GM18909 (cell line): ENCODE measurements at regions not wholly inside any gene's neighbourhood (a gene's known extent, or its start where the extent isn't known, plus 50 kb on each side); places are given as distances from the start of the nearest gene placed in this dataset.
"Not testable (repeated sequence)": the region's sequence is repeated elsewhere in the genome, so short reads cannot be mapped to it uniquely, and the experiment has no call there.

Source experiments
- ATAC-seq: cut with Tn5 transposase; IDR thresholded peaks from one replicate; pipeline ENCODE4 v1.9.1; 2021; ENCODE audit warnings: mild to moderate bottlenecking; ENCODE audit not compliant: unreplicated experiment, poor library complexity

DNA sequence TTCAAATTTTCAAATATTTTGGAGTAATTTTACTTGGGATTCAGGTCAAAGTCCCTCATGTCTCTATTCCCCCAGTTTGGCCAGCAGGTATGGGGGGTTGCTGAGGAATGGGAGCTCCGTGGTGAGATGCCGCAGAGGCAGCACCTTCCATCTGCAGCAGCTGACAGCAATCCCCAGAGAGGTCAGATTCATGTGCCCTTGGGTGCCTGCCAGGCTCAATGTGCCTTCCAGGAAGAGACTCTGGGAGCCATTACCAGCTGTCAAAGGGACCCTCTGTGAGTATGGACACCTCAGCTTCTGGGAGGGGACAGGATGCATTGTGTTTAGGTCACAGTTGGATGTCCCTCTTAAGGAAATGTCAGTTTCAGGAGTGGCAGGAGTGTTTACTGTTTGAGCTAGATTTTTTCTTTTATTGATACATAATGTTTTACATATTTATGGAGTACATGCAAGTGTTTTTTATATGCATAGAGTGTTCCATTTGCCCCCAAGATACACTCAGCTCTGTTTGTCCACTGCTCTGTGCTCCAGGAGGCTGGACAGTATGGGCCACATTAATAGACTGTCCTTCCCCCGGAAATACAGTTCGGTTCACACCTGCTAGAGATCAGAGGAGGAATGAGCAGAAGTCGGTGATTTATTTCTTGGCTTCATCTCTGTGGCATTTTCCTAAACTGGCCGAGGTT lies 75.3 kb upstream of the GRB10 start:
- no peak for ATAC-seq

DNA sequence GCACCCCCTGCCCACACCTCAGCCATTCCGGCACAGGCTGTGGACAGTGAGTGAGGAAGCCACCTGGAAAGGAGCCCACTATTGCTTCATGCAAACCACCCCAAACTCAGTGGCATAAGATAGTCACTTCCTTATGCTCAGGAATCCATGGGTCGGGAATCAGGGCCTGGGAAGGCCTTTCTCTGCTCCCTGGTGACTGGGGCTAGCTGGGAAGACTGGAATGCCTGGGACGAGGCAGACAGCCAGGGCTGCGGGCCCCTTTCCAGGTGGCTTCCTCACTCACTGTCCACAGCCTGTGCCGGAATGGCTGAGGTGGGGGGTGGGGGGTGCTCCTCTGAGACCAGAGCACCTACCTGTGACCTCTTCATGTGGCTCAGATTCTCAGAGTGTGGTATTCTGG lies 74.1 kb upstream of the GRB10 start:
- ATAC-seq: no peak

DNA sequence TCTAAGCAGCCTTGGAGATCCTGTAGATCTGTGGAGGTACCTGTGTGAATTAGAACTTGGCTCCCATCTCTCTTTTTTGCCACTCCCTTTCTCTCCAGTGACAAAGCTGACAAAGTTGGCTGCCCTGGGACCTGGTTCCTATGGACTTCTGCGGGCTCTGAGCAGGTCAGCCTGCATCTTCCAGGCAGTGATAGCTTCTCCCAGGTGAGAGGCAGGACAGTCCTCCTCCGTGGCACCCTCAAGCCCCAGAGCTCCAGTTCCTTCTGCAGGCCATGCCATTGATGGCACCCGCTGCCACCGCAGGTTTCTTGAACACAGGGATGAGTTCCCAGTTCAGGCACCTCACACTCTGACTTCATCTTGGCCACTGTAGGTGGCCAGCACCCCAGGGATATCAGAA lies 73.5 kb upstream of the GRB10 start:
- ATAC-seq: no peak

DNA sequence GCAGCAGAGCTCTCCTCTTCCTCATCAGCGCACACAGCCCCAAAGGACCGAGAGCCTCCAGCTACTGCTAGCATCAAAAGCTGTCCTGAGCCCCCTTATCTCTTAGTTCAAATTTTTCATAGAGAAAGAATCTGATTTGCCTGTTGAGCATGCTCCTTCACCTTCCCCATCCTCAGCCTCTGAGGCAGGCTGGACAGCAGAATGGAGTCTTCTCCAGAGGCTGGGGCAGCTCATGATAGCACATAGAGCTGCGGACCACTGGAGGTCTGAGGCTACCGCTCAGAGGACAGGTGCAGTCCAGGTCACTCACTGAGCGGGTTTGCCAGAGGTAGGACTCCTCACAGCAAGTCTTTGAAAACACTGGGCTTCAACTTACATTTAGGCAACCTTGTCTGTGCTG lies 72.8 kb upstream of the GRB10 start:
- no peak for ATAC-seq

DNA sequence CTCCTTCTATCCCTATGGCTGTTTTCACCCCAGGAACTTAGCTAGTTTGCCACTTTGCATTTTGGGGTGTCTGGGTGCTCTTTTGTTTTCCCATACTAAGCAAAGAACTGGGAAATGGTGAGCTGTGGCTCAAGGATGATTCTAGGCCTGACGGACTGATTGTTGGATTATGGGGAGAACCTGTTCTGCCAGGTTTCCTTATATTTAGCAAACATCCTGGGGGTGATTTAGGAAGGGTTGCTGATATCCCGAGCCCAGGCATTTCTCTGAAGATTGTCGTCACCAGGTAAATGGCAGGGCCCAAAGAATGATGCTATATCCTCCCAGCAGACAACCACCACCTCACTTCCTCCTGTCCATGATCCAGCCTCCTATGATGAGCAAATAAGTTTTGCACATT lies 72.1 kb upstream of the GRB10 start:
- ATAC-seq: no peak

DNA sequence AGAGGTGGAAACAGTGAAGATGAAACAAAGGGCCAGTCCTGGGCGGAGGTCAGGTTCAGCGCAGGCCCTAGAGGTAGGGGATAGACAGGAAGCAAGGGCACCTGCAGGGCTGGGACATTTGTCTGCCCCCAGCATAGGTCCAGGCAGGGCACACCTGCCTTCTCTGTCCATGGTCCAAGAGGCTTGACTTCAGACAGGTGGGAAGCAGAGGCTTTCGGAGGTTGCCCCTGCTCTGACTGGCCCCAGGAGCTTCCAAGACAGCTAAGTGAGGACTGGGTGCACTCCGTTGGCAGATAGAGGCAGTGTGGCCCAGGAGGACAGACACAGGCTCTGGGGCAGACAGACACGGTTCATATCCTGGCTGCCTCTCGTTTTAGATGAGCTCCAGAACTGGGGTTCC lies 71.6 kb upstream of the GRB10 start:
- no peak for ATAC-seq

DNA sequence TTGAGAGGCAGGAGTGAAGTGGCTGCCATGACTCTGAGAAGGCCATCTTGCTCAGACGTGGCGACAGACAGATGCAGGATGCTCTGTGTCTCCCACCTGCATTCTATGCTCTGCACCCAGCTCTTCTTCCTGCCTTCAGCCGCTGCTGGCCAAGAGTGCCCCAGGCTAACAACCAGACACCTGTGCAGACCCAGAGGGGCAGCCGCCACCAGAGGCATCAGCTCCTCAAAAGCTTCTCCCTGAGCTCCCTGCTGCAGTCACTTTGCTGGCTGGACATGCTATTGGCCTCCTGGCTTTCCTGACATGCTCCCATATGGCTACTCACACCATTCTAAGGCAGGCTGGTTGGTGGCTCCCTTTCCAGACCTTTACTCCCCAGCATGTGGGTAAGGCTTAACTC lies 70.6 kb upstream of the GRB10 start:
- no peak for ATAC-seq

DNA sequence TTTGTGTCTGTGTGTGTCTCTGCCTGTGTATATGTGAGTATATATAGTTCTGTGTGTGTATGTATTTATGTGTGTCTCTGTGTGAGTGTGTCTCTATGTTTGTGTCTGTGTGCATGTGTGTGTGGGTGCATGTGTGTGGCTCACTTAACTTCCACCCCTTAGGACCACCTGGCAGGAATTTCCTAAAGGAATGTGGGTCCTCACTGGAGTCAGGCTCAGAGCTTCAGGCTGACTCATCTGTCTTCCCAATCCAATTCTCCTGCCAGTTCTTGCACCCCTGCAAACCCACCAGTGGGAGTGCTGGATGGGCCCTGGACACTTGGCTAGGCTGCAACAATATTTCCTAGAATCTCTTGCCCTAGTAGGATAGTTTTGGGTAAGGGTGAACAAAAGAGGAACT lies 70.2 kb upstream of the GRB10 start:
- ATAC-seq: no peak

DNA sequence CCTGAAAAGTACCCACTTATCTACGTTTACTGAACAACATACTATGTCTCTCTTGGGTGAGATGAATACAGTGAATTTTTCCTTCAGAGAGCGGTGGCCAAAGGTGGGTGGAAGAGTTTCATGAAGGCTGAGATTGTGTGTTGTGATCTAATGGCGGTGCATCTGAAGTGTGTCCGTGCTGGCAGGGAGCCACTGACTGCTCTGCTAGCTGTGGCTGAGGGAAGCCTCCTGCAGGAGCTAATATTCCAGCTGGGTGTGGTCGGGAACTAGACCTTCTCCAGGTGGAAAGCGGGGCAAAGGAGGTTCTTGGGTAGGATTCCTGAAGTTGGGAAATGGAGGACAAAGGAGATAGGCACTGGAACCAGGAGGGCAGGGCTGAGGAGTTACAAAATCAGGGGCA lies 69.2 kb upstream of the GRB10 start:
- no peak for ATAC-seq

DNA sequence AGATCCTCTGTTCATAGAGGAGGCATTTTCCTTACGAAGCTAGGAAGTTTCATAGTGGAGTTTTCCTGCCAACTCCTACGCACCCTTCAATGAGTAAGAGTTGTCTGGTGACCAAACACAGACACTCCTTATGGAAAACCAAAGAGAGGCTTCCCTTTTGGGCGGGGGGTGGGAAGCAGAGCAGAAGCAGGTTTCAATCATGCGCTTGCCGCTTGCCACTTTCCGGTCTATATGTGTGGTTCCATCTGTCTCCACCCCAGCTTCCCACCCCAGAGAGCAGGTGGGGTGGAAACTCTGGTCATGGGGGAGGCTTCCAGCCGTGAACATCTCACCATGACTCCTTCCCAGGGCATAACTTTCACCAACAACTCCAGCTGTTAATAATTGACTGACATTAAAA lies 68.8 kb upstream of the GRB10 start:
- ATAC-seq: no peak

DNA sequence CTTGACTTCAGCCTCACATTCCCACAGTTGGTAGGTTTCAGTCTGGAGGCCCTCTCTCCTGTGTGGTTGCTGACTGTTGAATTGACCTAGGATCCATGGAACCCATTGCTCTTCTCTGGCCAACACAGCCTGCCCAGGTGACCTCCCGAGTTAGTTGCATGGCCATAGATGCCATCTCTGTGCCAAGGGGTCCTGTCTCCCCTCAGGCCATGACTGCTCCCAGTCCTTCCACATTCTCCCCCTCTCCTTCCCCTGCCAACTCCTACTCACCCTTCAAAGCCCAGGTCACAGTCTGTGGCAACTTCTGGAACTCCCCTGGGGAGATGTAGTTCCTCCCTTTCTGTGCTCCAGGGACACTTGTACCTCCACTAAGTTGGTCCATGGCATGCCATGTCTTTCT lies 67.3 kb upstream of the GRB10 start:
- ATAC-seq: no peak

DNA sequence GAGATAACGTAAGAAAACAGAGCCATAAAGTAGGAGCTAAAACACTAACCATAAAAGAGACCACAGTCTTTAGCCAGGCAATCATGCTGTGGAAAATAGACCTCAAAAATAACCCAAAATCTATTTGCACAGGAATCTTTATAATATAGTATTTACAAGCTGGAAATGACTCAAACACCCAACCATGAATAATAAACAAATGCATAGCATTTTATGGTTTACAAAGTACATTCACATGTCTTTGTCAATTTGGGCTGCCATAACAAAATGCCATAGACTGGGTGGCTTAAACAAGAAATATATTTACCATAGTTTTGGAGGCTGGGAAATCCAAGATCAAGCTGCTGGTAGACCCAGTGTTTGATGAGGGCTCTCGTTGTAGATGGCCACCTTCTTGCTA lies 65.5 kb upstream of the GRB10 start:
- no peak for ATAC-seq

DNA sequence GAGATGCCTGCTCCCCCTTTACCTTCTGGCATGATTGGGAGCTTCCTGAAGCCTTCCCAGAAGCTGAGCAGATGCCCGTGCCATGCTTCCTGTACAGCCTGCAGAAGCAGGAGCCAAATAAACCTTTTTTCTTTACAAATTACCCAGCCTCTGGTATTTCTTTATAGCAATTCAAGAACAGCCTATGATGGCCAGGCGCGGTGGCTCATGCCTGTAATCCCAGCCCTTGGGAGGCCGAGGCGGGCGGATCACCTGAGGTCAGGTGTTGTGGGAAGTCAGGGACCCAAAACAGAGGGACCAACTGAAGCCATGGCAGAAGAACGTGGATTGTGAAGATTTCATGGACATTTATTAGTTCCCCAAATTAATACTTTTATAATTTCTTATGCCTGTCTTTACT lies 62.2 kb upstream of the GRB10 start:
- ATAC-seq: not testable (repeated sequence)

DNA sequence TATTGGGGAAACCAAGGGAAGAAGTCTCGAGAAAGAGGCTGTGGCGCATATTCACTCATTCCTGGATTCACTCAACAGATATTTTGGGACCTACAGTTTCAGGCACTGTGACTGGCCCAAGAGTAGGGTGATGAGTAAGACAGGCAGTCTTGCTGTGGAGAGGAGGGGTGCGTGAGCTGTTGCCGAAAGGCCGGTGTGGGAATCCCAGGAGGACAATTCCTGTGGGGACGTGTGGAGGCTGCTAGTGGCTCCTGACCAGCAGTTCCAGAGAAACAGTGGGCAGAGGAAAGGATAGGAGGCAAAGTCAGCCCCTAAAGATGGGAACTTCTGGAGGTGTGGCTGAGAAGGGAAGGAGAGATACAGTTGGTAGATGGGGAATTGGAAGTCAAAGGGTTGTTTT lies 59.3 kb upstream of the GRB10 start:
- ATAC-seq: no peak

DNA sequence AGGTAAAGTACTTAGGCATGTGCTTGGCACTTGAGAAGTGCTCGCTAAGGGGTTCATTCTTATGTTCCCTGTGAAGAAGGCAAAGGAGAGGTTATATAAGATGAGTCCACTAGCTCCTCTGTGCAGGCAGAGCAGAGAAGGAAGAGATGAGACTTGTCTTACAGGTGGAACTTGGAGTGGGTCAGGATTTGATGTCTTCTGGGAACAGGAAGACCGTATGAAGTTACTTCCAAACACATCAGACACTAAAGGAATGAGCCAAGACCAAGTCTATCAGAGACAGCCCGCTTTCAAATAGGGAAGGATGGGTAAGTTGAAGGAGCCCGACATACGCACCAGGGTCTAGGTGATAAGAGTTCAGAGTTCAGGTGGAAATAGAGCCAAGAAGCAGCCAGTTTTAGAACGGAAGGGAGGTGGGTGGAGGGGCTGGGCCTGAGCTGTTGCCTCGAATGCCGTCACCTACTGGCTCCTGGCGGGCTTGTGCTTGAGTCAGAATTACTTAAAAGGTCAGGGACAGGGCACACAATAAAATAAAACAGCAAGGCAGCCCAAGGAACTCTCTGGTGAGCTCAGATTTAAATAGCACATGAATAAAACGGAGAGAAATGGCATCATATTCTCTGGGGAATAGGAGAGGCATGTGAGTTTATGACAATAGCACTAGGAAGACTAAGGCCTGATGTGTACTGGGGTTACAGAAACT lies 56.1 kb upstream of the GRB10 start:
- no peak for ATAC-seq

DNA sequence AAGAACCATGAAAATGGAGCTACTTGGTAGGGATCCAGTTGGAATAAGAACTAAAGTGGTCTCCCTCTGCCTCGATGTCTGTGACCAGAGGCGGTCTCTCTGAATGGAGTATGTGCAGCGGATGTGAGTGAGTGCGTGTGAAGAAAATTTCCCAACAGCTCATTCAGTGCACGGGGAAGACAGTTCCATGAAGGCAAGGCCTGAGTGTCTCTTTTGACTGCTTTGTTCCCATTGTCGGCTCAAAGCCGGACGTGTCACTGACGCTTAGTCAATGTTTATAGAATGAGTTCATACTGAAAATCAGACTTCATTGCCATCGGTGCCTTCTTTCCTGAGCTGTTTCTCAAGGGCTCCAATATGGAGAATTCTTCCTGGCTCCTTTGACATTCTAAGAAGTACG lies 55.3 kb upstream of the GRB10 start:
- ATAC-seq: no peak

DNA sequence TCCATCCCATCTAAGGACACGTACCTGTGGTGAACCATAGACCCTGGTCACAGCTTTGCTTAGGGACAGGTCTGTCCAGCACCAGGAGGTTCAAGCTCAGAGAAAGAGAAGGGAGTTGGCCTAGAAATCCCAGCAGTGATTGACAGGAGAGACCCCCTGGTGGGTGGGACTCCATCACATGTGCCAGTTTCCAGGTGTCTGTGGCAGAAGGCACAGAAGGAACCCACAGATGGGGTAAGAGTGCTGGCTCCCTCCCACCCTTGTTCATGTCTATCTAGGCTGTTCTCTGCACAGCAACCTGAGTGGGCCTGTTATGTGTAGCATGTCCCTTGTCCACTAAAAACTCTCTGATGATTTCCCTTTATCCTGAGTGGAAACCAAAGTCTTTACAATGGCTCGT lies 54.0 kb upstream of the GRB10 start:
- no peak for ATAC-seq

DNA sequence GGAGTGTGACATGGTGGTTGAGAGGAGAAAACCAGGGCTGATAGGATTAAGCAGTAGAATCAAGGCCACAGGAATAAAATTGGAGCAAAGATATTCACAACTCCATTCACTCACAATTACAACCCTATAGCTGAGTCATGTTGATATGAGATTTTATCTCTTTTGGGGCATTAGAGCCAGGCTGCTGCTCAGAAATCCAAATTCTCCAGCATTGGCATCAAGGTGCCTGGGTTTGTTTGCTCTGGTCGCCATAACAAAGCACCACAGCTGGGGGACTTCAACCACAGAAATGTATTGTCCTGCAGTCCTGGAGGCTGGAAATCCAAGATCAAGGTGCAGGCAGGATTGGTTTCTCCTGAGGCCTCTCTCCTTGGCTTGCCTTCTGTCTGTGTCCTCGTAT lies 52.5 kb upstream of the GRB10 start:
- no peak for ATAC-seq

DNA sequence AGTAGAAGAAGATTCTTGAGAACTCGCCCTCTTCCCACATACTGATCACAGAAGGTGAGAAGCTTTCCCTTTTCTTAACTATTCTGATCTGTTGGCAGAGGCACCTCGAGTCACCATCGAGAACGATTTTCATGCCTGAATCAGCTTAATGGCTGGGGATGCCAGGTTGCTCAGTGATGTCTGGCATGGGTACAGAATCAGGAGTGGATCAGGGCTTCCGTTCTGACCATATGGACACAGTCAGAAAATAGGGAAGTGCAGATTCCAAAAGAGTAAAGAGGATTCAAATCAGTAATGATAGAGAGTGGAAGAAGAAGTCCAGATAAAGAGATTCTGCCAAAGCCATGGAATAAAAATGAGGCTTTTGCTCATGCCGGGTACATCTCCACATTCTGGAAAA lies 52.0 kb upstream of the GRB10 start:
- no peak for ATAC-seq

DNA sequence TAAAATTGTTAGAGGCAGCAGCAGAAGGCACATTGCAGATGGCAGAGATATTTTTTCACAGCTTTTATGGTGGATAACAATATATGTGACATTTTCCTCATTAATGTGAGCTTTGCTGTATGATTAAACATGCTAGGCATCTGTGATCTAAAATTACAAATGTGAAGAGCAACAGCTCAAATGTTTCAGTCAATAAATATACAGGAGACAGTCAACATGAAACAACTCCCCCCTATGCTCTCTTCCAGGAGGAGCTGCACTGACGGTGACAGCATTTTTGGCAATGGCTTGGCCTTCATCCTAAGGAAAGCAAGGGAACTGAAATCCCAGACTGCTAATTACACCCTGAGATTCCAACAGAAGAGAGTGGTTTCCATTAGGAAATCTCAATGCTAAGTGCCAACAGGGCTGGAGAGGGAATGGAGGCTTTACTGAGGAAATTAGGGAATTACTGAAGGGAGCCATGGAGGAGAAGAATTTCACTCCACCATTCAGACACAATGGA lies 51.4 kb upstream of the GRB10 start:
- ATAC-seq: no peak

DNA sequence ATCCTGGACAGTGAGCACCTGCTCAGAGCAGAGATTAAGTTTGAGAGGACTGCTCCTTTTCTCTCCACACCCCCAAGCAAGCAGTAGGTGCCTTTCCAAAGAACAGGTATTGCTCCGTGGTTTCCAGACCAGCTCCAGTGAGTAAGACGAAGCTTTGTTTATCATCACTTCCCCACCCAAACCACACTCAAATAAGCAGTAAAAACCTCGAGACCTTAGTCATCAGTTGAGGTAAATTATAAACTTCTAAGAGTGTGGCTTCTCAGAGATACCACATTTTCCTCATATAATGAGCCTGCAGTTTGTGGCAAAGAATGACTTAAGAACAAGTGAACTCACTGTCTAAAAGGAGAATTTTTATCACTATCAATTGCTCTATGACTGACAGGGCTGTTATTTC lies 50.0 kb upstream of the GRB10 start:
- no peak for ATAC-seq
